Panc1 (cell line): ENCODE measurements at regions not wholly inside any gene's neighbourhood (a gene's known extent, or its start where the extent isn't known, plus 50 kb on each side); places are given as distances from the start of the nearest gene placed in this dataset.

Source experiments
- ATAC-seq: fragments of 200-7000 bp; cut with Tn5 transposase; 2 replicates; pipeline ENCODE4 v1.9.1; 2020; ENCODE audit warnings: mild to moderate bottlenecking, moderate library complexity
- BruUV-seq: library from RNA; stranded (reverse); fragments of 400-500 nt; replicated peaks from 2 replicates; lab custom pipeline; 2021; lab: Mats Ljungman, UMichigan
- CTCF ChIA-PET: fragments of 300-600 bp; sonication (Branson Sonifier 250); formaldehyde crosslinking; loops from one replicate; lab custom pipeline; 2022; ENCODE audit warnings: antibody characterized with exemption; lab: Charles Lee
- POLR2A ChIA-PET: fragments of 300-600 bp; sonication (Branson Sonifier 250); formaldehyde crosslinking; loops from one replicate; lab custom pipeline; 2022; ENCODE audit warnings: antibody characterized with exemption; lab: Charles Lee
- DNase-seq: peaks from one replicate; pipeline ENCODE4 v3.0.0-alpha.2; 2010; ENCODE audit warnings: low read depth, low spot score
- H3K27ac ChIP-seq: 2 replicates; pipeline ENCODE4 v1.5.1; 2011; ENCODE audit warnings: mild to moderate bottlenecking, low read length, inconsistent platforms
- H3K27me3 ChIP-seq: fragments of 200-500 bp; sonication (Bioruptor generic); 2 replicates; pipeline ENCODE4 v1.6.0; 2014; ENCODE audit warnings: low read length, inconsistent platforms; ENCODE audit not compliant: control insufficient read depth, insufficient read depth
- H3K36me3 ChIP-seq: fragments of 200-500 bp; sonication (Bioruptor generic); 2 replicates; pipeline ENCODE4 v1.5.1; 2014; ENCODE audit warnings: inconsistent platforms, mild to moderate bottlenecking, low read length, moderate library complexity; ENCODE audit not compliant: control insufficient read depth, insufficient read depth
- H3K4me1 ChIP-seq: 2 replicates; pipeline ENCODE4 v1.5.1; 2011; ENCODE audit warnings: inconsistent platforms, mild to moderate bottlenecking, low read length, moderate library complexity; ENCODE audit not compliant: control insufficient read depth, insufficient read depth
- H3K4me3 ChIP-seq, 2 experiments: 2 replicates each; pipeline ENCODE4 v1.5.1; 2011 to 2012; ENCODE audit warnings: low read depth in 2 of 2, low read length in 2 of 2, mild to moderate bottlenecking in 2 of 2, inconsistent platforms in 1 of 2, moderate library complexity in 1 of 2
- H3K9me3 ChIP-seq: fragments of 200-500 bp; sonication (Bioruptor generic); 2 replicates; pipeline ENCODE4 v1.5.1; 2014; ENCODE audit warnings: low read depth, mild to moderate bottlenecking, inconsistent platforms, low read length, moderate library complexity; ENCODE audit not compliant: control insufficient read depth, insufficient read depth
- POLR2AphosphoS5 ChIP-seq: IDR thresholded peaks from 2 replicates; pipeline ENCODE4 v1.6.1; 2012; ENCODE audit warnings: mild to moderate bottlenecking, low read depth, low read length, moderate library complexity
- SIN3A ChIP-seq: IDR thresholded peaks from 2 replicates; pipeline ENCODE4 v1.6.1; 2012; ENCODE audit warnings: low read depth, mild to moderate bottlenecking, low read length, moderate library complexity, borderline replicate concordance; ENCODE audit not compliant: insufficient read depth
- TCF7L2 ChIP-seq: IDR thresholded peaks from 2 replicates; pipeline ENCODE4 v1.6.1; 2011; ENCODE audit warnings: mild to moderate bottlenecking, low read depth, low read length, inconsistent platforms
- in situ Hi-C: cut with HindIII; loops from 2 replicates; pipeline ENCODE4 v1.10.0; 2016; ENCODE audit warnings: low sequenced_read_pairs, low pct_unique_long_range_greater_than_20kb
- intact Hi-C: fragments of 100-400 bp; cut with micrococcal nuclease; formaldehyde crosslinking; loops from one replicate; pipeline ENCODE4 v1.10.0; 2022; ENCODE audit not compliant: unreplicated experiment
- TF ChIP-seq, protein P1 (sequence below): fragments of 450-650 bp; IDR thresholded peaks from 2 replicates; pipeline ENCODE4 v1.5.1; 2017; ENCODE audit warnings: mild to moderate bottlenecking
- TF ChIP-seq, protein P2 (sequence below), 2 experiments: IDR thresholded peaks; 2 replicates each; pipeline ENCODE4 v1.6.1; 2011 to 2012; ENCODE audit warnings: low read depth in 2 of 2, control low read depth in 1 of 2, low read length in 1 of 2, mild to moderate bottlenecking in 1 of 2, moderate library complexity in 1 of 2; ENCODE audit not compliant: insufficient read depth in 1 of 2

DNA sequence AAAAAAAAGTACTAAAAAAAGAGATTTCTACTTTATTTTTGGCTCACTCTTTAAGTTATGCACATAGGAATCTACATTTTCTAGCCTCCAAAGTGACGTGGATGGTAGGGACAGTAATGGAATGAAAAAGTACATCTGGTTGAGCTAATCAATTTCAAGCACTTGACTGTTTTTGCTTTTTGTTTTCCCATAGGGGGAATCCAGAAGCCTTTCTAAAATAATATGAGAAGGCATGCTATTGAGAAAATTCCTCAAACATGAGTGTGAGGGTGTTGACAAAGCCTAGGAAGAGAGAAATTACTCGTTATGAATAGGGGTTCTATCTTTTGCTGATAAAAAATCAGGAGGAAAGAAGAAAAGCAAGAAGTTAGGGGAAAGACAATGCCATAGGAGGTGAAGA lies 242.5 kb upstream of the PUDP start:
- no TSS peak for BruUV-seq
- POLR2A ChIA-PET: no interaction called here
- CTCF ChIA-PET: no interaction called here
- Histone ChIP-seq H3K4me3 (no peak overlapping the region), H3K27me3 (no peaks in the 10 kb centered on the region), H3K36me3 (no peaks in the 10 kb centered on the region), H3K27ac (no peak overlapping the region), H3K4me1 (no peaks in the 10 kb centered on the region), H3K9me3 (no peaks in the 10 kb centered on the region)
- intact Hi-C loops: no loop called here
- no peak for ATAC-seq
- no peak for DNase-seq
- in situ Hi-C loops: no loop called here
- no peak for TF ChIP-seq POLR2AphosphoS5
- TF ChIP-seq, protein P1, sequence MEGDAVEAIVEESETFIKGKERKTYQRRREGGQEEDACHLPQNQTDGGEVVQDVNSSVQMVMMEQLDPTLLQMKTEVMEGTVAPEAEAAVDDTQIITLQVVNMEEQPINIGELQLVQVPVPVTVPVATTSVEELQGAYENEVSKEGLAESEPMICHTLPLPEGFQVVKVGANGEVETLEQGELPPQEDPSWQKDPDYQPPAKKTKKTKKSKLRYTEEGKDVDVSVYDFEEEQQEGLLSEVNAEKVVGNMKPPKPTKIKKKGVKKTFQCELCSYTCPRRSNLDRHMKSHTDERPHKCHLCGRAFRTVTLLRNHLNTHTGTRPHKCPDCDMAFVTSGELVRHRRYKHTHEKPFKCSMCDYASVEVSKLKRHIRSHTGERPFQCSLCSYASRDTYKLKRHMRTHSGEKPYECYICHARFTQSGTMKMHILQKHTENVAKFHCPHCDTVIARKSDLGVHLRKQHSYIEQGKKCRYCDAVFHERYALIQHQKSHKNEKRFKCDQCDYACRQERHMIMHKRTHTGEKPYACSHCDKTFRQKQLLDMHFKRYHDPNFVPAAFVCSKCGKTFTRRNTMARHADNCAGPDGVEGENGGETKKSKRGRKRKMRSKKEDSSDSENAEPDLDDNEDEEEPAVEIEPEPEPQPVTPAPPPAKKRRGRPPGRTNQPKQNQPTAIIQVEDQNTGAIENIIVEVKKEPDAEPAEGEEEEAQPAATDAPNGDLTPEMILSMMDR: no peak
- TF ChIP-seq SIN3A: no peak
- TF ChIP-seq TCF7L2: no peak
- TF ChIP-seq, protein P2, sequence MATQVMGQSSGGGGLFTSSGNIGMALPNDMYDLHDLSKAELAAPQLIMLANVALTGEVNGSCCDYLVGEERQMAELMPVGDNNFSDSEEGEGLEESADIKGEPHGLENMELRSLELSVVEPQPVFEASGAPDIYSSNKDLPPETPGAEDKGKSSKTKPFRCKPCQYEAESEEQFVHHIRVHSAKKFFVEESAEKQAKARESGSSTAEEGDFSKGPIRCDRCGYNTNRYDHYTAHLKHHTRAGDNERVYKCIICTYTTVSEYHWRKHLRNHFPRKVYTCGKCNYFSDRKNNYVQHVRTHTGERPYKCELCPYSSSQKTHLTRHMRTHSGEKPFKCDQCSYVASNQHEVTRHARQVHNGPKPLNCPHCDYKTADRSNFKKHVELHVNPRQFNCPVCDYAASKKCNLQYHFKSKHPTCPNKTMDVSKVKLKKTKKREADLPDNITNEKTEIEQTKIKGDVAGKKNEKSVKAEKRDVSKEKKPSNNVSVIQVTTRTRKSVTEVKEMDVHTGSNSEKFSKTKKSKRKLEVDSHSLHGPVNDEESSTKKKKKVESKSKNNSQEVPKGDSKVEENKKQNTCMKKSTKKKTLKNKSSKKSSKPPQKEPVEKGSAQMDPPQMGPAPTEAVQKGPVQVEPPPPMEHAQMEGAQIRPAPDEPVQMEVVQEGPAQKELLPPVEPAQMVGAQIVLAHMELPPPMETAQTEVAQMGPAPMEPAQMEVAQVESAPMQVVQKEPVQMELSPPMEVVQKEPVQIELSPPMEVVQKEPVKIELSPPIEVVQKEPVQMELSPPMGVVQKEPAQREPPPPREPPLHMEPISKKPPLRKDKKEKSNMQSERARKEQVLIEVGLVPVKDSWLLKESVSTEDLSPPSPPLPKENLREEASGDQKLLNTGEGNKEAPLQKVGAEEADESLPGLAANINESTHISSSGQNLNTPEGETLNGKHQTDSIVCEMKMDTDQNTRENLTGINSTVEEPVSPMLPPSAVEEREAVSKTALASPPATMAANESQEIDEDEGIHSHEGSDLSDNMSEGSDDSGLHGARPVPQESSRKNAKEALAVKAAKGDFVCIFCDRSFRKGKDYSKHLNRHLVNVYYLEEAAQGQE (IDR thresholded peaks at IDR 0.05; ENCODE audit: insufficient read depth in 1 of 2, low read depth in 2 of 2, low read length in 1 of 2): no peak

GRCh38 chrX:7389576-7389975 lies 241.6 kb upstream of the PUDP start:
- no peaks in the 10 kb centered on the region for H3K36me3 ChIP-seq
- intact Hi-C loops: no loop called here
- ATAC-seq (no peak), DNase-seq (no peak)
- no peak for TF ChIP-seq SIN3A
- TF ChIP-seq TCF7L2: no peak
- TF ChIP-seq, protein P1: no peak
- no peak for TF ChIP-seq POLR2AphosphoS5
- TF ChIP-seq, protein P2 (IDR thresholded peaks at IDR 0.05; ENCODE audit: insufficient read depth in 1 of 2, low read depth in 2 of 2, low read length in 1 of 2): no peak
- H3K4me1 ChIP-seq: no peaks in the 10 kb centered on the region
- POLR2A ChIA-PET: no interaction called here
- no peaks in the 10 kb centered on the region for H3K27me3 ChIP-seq
- CTCF ChIA-PET: no interaction called here
- in situ Hi-C loops: no loop called here
- no peaks in the 10 kb centered on the region for H3K9me3 ChIP-seq
- no TSS peak for BruUV-seq
- H3K4me3 ChIP-seq: no peak overlapping the region
- H3K27ac ChIP-seq: no peak overlapping the region
